GM12878 (cell line): ENCODE measurements at regions not wholly inside any gene's neighbourhood (a gene's known extent, or its start where the extent isn't known, plus 50 kb on each side); places are given as distances from the start of the nearest gene placed in this dataset.

Experiments used
- ATAC-seq: fragments of 200-7000 bp; cut with Tn5 transposase; 3 replicates; pipeline ENCODE4 v1.9.1; 2020; ENCODE audit warnings: mild to moderate bottlenecking, moderate library complexity
- BruUV-seq: library from RNA; stranded (reverse); fragments of 400-500 nt; replicated peaks from 2 replicates; lab custom pipeline; 2021; lab: Mats Ljungman, UMichigan
- CTCF ChIA-PET: fragments of 300-600 bp; sonication (Branson Sonifier 250); formaldehyde crosslinking; extraction: SDS; loops from one replicate; lab custom pipeline; 2021; ENCODE audit warnings: inconsistent platforms; lab: Yijun Ruan, JAX
- POLR2A ChIA-PET: fragments of 350-600 bp; formaldehyde crosslinking; extraction: SDS; loops from one replicate; lab custom pipeline; 2021; ENCODE audit warnings: inconsistent platforms; lab: Charles Lee
- RAD21 ChIA-PET: fragments of 300-600 bp; sonication (Branson Sonifier 250); formaldehyde crosslinking; loops from one replicate; lab custom pipeline; 2023; ENCODE audit warnings: antibody characterized with exemption; ENCODE audit not compliant: unreplicated experiment; lab: Charles Lee
- SMC1A ChIA-PET: fragments of 300-600 bp; sonication (Branson Sonifier 250); formaldehyde crosslinking; loops from one replicate; lab custom pipeline; 2023; ENCODE audit not compliant: unreplicated experiment, uncharacterized antibody; lab: Charles Lee
- DNase-seq: peaks from one replicate; pipeline ENCODE4 v3.0.0-alpha.2; 2011; ENCODE audit warnings: low read depth, low spot score
- FAIRE-seq: peaks from 3 replicates; lab custom pipeline; 2011; peaks lifted over from hg19 to GRCh38; lab: Jason Lieb, UNC
- H2AFZ ChIP-seq: 2 replicates; pipeline ENCODE4 v1.6.0; 2011; ENCODE audit warnings: low read depth, low read length, control low read depth; ENCODE audit not compliant: control insufficient read depth
- H3K27ac ChIP-seq: 2 replicates; pipeline ENCODE4 v1.5.1; 2011; ENCODE audit warnings: control low read depth; ENCODE audit not compliant: control insufficient read depth, insufficient read depth
- H3K27me3 ChIP-seq, 2 experiments: replicated peaks in 1 of 2; 2 replicates each; pipeline versions ENCODE4 v1.6.0 to v1.6.1; 2011; ENCODE audit warnings: low read length in 1 of 2; ENCODE audit not compliant: control insufficient read depth in 2 of 2, insufficient read depth in 2 of 2
- H3K36me3 ChIP-seq, 2 experiments: 2 replicates each; pipeline ENCODE4 v1.5.1; 2011; ENCODE audit warnings: low read length in 1 of 2; ENCODE audit not compliant: control insufficient read depth in 2 of 2, insufficient read depth in 2 of 2
- H3K4me1 ChIP-seq: 2 replicates; pipeline ENCODE4 v1.6.1; 2011; ENCODE audit warnings: mild to moderate bottlenecking, low read length, moderate library complexity, mixed read lengths; ENCODE audit not compliant: control insufficient read depth, insufficient read depth
- H3K4me2 ChIP-seq: 2 replicates; pipeline ENCODE4 v1.6.0; 2011; ENCODE audit warnings: control low read depth; ENCODE audit not compliant: control insufficient read depth, insufficient read depth
- H3K4me3 ChIP-seq: fragments of 200-600 bp; sonication (generic); 2 replicates; pipeline ENCODE4 v1.5.1; 2016
- H3K79me2 ChIP-seq: 2 replicates; pipeline ENCODE4 v1.6.0; 2011; ENCODE audit warnings: low read length; ENCODE audit not compliant: control insufficient read depth, insufficient read depth
- H3K9ac ChIP-seq: 2 replicates; pipeline ENCODE4 v1.8.0; 2011; ENCODE audit warnings: low read length, control low read depth, mixed read lengths; ENCODE audit not compliant: control insufficient read depth, insufficient read depth
- H3K9me3 ChIP-seq: replicated peaks from 3 replicates; pipeline ENCODE4 v1.5.1; 2011; ENCODE audit warnings: mild to moderate bottlenecking, low read length; ENCODE audit not compliant: control insufficient read depth, insufficient read depth
- H4K20me1 ChIP-seq: 2 replicates; pipeline ENCODE4 v1.6.0; 2011; ENCODE audit not compliant: control insufficient read depth, insufficient read depth
- BHLHE40 ChIP-seq, 2 experiments: fragments of 450-650 bp in 1 of 2; IDR thresholded peaks; 2 replicates each; pipeline ENCODE4 v1.6.1; 2011 to 2017; ENCODE audit warnings: low read depth in 2 of 2, borderline replicate concordance in 1 of 2, improper control_type of control experiment in 1 of 2, low read length in 1 of 2, mild to moderate bottlenecking in 1 of 2
- CHD2 ChIP-seq: IDR thresholded peaks from 2 replicates; pipeline ENCODE4 v1.6.1; 2011; ENCODE audit warnings: low read depth, low read length, improper control_type of control experiment, borderline replicate concordance
- CREM ChIP-seq: IDR thresholded peaks from 2 replicates; pipeline ENCODE4 v1.6.1; 2014; ENCODE audit warnings: antibody characterized with exemption, low read depth
- NR2C1 ChIP-seq: fragments of 450-650 bp; IDR thresholded peaks from 2 replicates; pipeline ENCODE4 v1.6.1; 2017; ENCODE audit warnings: antibody characterized with exemption, mild to moderate bottlenecking, moderate library complexity
- NR2C2 ChIP-seq: IDR thresholded peaks from 2 replicates; pipeline ENCODE4 v1.6.1; 2011; ENCODE audit warnings: borderline replicate concordance, low read depth; ENCODE audit not compliant: control insufficient read depth, insufficient read length
- NR2F1 ChIP-seq: fragments of 450-650 bp; conservative IDR thresholded peaks from 2 replicates; pipeline ENCODE4 v1.6.1; 2017; ENCODE audit warnings: mild to moderate bottlenecking
- PAX5 ChIP-seq: IDR thresholded peaks from 2 replicates; pipeline ENCODE4 v1.6.1; 2011; ENCODE audit warnings: low read depth, low read length, borderline replicate concordance
- RB1 ChIP-seq: fragments of 450-650 bp; formaldehyde crosslinking; IDR thresholded peaks from 2 replicates; pipeline ENCODE4 v1.6.1; 2017; ENCODE audit warnings: mild to moderate bottlenecking, borderline replicate concordance
- SRF ChIP-seq, 2 experiments: IDR thresholded peaks; 2 replicates each; pipeline ENCODE4 v1.6.1; 2011; ENCODE audit warnings: low read depth in 2 of 2, low read length in 2 of 2, mild to moderate bottlenecking in 1 of 2, moderate library complexity in 1 of 2
- TCF3 ChIP-seq: IDR thresholded peaks from 2 replicates; pipeline ENCODE4 v1.6.1; 2012; ENCODE audit warnings: low read depth, mild to moderate bottlenecking, low read length, borderline replicate concordance; ENCODE audit not compliant: insufficient read depth
- ZNF24 ChIP-seq: fragments of 450-650 bp; IDR thresholded peaks from 2 replicates; pipeline ENCODE4 v1.6.1; 2017; ENCODE audit warnings: antibody characterized with exemption, mild to moderate bottlenecking
- WGBS: methylation state at CpG from one replicate; pipeline ENCODE4 v1.1.6; 2016; ENCODE audit warnings: low lambda C conversion rate; ENCODE audit not compliant: insufficient replicate concordance, insufficient coverage; ENCODE audit errors: missing lambda C conversion rate; 5-methylcytosine and 5-hydroxymethylcytosine counted together
- in situ Hi-C: fragments of 300-500 bp; cut with MboI; formaldehyde crosslinking; loops from 9 replicates; pipeline ENCODE4 v1.14.3; 2018; ENCODE audit warnings: mixed read lengths
- intact Hi-C: fragments of 100-400 bp; cut with micrococcal nuclease; formaldehyde crosslinking; loops from one replicate; pipeline ENCODE4 v1.14.2; 2022; ENCODE audit not compliant: unreplicated experiment
- TF ChIP-seq, protein P1 (sequence below): IDR thresholded peaks from 2 replicates; pipeline ENCODE4 v1.6.1; 2012; ENCODE audit warnings: low read depth, low read length, improper control_type of control experiment
- TF ChIP-seq, protein P2 (sequence below): IDR thresholded peaks from 2 replicates; pipeline ENCODE4 v1.6.1; 2012; ENCODE audit warnings: low read length, inconsistent platforms
- TF ChIP-seq, protein P3 (sequence below): fragments of 450-650 bp; formaldehyde crosslinking; IDR thresholded peaks from 2 replicates; pipeline ENCODE4 v1.4.0; 2022; ENCODE audit warnings: mild to moderate bottlenecking, moderate library complexity
- TF ChIP-seq, protein P4 (sequence below): IDR thresholded peaks from 2 replicates; pipeline ENCODE4 v1.6.1; 2012; ENCODE audit warnings: low read depth, low read length, improper control_type of control experiment

DNA sequence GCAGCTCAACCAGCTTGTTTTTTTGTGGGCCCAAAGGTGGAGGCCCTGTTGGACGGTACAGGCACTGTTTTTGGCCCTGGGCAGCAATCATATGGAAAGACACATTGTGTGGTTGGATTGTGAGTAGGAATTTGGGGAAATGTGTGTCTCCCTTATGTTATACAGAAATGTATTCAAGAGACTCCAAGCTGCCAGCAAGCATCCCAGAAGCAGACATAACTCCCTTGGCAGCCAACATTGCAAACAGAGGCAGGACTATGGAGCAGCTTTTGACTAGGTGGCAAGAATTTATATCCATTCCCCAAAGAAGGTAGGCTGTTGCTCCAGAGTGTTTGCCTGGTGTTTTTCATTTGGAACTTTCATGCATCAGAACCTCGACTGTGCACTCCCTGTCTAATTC lies 104.9 kb downstream of the BUB3 start:
- Histone ChIP-seq H3K9me3 (peaks cover 9% of the 10 kb centered on the region), H3K27me3 (no peaks in the 10 kb centered on the region), H3K4me2 (no peak overlapping the region), H3K4me1 (no peaks in the 10 kb centered on the region), H2AFZ (no peak overlapping the region), H3K27ac (no peak overlapping the region), H3K36me3 (no peaks in the 10 kb centered on the region), H4K20me1 (no peaks in the 10 kb centered on the region), H3K4me3 (no peak overlapping the region), H3K9ac (no peak overlapping the region), H3K79me2 (no peaks in the 10 kb centered on the region)
- ATAC-seq (no peak), FAIRE-seq (no peak), DNase-seq (no peak)
- in situ Hi-C loops, result no loop called here
- ChIA-PET SMC1A (interaction anchor here (0.7 kb wide), 1 partner anchor 10 kb away, joined by 3 read pairs; no protein-coding TSS in a partner anchor), CTCF (no interaction called here), RAD21 (no interaction called here), POLR2A (no interaction called here)
- intact Hi-C loops, result no loop called here
- WGBS, result 45% methylated on average over 2 of the region's 2 CpGs
- TF ChIP-seq CHD2 (no peak), CREM (no peak), PAX5 (no peak), BHLHE40 (IDR thresholded peaks at IDR 0.05; ENCODE audit: borderline replicate concordance in 1 of 2, low read depth in 2 of 2, low read length in 1 of 2) (no peak), NR2F1 (no peak), NR2C1 (no peak), ZNF24 (no peak), RB1 (no peak), SRF (IDR thresholded peaks at IDR 0.05; ENCODE audit: low read depth in 2 of 2, low read length in 2 of 2) (no peak), NR2C2 (no peak), TCF3 (no peak)
- TF ChIP-seq, protein P1, sequence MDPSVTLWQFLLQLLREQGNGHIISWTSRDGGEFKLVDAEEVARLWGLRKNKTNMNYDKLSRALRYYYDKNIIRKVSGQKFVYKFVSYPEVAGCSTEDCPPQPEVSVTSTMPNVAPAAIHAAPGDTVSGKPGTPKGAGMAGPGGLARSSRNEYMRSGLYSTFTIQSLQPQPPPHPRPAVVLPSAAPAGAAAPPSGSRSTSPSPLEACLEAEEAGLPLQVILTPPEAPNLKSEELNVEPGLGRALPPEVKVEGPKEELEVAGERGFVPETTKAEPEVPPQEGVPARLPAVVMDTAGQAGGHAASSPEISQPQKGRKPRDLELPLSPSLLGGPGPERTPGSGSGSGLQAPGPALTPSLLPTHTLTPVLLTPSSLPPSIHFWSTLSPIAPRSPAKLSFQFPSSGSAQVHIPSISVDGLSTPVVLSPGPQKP, result no peak
- TF ChIP-seq, protein P2, sequence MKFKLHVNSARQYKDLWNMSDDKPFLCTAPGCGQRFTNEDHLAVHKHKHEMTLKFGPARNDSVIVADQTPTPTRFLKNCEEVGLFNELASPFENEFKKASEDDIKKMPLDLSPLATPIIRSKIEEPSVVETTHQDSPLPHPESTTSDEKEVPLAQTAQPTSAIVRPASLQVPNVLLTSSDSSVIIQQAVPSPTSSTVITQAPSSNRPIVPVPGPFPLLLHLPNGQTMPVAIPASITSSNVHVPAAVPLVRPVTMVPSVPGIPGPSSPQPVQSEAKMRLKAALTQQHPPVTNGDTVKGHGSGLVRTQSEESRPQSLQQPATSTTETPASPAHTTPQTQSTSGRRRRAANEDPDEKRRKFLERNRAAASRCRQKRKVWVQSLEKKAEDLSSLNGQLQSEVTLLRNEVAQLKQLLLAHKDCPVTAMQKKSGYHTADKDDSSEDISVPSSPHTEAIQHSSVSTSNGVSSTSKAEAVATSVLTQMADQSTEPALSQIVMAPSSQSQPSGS, result no peak
- TF ChIP-seq, protein P3, sequence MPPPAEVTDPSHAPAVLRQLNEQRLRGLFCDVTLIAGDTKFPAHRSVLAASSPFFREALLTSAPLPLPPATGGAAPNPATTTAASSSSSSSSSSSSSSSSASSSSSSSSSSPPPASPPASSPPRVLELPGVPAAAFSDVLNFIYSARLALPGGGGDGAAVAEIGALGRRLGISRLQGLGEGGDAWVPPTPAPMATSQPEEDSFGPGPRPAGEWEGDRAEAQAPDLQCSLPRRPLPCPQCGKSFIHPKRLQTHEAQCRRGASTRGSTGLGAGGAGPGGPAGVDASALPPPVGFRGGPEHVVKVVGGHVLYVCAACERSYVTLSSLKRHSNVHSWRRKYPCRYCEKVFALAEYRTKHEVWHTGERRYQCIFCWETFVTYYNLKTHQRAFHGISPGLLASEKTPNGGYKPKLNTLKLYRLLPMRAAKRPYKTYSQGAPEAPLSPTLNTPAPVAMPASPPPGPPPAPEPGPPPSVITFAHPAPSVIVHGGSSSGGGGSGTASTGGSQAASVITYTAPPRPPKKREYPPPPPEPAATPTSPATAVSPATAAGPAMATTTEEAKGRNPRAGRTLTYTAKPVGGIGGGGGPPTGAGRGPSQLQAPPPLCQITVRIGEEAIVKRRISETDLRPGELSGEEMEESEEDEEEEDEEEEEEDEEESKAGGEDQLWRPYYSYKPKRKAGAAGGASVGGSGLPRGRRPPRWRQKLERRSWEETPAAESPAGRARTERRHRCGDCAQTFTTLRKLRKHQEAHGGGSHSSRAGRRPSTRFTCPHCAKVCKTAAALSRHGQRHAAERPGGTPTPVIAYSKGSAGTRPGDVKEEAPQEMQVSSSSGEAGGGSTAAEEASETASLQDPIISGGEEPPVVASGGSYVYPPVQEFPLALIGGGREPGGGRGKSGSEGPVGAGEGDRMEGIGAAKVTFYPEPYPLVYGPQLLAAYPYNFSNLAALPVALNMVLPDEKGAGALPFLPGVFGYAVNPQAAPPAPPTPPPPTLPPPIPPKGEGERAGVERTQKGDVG (CRISPR knock-in tag), result no peak
- TF ChIP-seq, protein P4, sequence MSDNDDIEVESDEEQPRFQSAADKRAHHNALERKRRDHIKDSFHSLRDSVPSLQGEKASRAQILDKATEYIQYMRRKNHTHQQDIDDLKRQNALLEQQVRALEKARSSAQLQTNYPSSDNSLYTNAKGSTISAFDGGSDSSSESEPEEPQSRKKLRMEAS, result no peak
- no TSS peak for BruUV-seq
